GM12874 (cell line): ENCODE measurements at regions not wholly inside any gene's neighbourhood (a gene's known extent, or its start where the extent isn't known, plus 50 kb on each side); places are given as distances from the start of the nearest gene placed in this dataset.

Source experiments
- TF ChIP-seq, protein P1 (sequence below): IDR thresholded peaks from 2 replicates; pipeline ENCODE4 v1.5.1; 2011; ENCODE audit warnings: low read depth, mild to moderate bottlenecking, control low read depth, low read length, moderate library complexity; ENCODE audit not compliant: insufficient read depth

DNA sequence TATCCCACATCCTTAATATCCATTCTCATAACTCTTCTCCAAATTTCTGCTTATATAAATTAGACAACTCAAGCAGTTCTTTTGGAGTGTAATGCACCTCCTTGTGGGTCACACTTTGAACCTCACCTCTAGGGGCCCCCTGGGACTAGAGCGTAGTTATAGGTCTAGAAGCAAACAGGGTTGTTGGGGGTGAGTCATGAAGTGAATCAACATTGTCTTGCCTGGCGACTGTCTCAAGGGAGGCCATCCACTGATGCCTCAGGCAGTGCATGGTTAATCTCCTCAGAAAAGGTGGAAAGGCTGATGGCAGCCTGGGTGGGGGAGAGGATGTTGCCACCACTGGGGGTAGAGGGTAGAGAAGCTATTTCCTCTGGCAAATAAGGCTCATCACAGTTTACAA, 129.1 kb downstream of the TNFRSF21 start:
- TF ChIP-seq, protein P1, sequence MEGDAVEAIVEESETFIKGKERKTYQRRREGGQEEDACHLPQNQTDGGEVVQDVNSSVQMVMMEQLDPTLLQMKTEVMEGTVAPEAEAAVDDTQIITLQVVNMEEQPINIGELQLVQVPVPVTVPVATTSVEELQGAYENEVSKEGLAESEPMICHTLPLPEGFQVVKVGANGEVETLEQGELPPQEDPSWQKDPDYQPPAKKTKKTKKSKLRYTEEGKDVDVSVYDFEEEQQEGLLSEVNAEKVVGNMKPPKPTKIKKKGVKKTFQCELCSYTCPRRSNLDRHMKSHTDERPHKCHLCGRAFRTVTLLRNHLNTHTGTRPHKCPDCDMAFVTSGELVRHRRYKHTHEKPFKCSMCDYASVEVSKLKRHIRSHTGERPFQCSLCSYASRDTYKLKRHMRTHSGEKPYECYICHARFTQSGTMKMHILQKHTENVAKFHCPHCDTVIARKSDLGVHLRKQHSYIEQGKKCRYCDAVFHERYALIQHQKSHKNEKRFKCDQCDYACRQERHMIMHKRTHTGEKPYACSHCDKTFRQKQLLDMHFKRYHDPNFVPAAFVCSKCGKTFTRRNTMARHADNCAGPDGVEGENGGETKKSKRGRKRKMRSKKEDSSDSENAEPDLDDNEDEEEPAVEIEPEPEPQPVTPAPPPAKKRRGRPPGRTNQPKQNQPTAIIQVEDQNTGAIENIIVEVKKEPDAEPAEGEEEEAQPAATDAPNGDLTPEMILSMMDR, result no peak

DNA sequence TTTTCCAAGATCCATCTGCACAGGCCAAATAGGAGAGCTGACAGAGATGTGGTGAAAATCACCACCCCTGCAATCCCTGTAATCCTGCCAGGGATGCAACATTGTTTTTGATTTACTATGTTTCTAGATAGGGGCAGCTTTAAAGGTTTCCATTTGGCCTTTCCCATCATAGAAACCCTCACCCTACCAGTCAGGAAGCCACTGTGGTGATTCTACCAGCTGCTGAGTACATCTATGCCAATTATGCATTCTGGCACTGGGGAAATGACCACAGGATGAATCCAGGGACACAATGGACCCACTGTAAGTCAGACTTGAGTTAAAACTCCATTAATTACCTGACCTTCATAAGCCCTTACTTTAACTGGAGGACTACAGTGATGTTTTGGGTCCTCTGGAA, 130.4 kb downstream of the TNFRSF21 start:
- TF ChIP-seq, protein P1, result no peak

DNA sequence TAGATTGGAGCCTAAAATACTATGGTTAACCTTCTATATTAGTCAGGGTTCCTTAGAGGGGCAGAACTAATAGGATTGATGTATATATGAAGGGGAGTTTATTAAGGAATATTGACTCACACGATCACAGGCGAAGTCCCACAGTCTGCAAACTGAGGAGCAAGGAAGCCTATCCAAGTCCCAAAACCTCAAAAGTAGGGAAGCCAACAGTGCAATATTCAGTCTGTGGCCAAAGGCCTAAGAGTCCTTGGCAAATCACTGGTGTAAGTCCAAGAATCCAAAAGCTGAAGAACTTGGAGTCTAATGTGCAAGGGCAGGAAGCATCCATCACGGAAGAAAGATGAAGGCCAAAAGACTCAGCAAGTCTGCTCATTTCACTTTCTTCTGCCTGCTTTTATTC, 133.5 kb upstream of the ADGRF1 start:
- TF ChIP-seq, protein P1, result no peak

DNA sequence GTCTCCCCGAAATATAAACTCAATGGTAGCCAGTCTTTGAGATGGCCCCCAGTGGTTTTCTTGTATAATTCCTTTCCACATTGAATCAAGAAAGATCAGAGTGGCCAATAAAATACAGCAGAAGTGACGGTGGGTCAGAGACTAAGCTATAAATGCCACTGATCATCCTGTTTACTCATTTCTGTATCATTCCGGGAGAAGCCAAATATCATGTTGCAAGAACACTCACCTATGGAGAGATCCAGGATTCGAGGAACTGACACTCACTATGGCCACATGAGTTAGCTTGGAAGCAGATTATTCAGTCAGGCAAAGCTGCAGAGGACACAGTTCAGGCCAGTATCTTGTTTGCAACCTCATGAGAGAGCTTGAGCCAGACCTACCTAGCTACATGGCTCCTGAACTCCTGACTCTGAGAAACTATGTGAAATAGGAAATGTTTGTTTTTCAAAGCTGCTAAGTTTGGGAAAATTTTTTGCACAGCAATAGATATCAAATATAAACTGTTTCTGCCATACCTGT, 132.4 kb upstream of the ADGRF1 start:
- TF ChIP-seq, protein P1, result no peak

DNA sequence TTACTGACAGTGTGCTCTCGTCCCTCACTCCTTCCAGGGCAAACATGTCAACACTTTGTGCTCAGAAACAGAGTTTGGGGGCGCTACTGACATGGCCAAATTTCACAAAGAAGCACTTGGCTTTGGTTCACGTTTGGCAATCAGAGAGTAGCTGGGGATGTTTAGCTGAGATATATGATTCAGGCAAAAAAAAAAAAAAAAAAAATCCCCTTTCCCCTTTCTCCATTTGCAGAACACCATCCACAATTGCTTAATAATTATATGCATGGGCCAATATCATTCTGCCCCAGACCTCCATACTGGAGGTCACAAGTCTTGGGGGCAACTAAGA, 128.4 kb upstream of the ADGRF1 start:
- TF ChIP-seq, protein P1, result no peak

DNA sequence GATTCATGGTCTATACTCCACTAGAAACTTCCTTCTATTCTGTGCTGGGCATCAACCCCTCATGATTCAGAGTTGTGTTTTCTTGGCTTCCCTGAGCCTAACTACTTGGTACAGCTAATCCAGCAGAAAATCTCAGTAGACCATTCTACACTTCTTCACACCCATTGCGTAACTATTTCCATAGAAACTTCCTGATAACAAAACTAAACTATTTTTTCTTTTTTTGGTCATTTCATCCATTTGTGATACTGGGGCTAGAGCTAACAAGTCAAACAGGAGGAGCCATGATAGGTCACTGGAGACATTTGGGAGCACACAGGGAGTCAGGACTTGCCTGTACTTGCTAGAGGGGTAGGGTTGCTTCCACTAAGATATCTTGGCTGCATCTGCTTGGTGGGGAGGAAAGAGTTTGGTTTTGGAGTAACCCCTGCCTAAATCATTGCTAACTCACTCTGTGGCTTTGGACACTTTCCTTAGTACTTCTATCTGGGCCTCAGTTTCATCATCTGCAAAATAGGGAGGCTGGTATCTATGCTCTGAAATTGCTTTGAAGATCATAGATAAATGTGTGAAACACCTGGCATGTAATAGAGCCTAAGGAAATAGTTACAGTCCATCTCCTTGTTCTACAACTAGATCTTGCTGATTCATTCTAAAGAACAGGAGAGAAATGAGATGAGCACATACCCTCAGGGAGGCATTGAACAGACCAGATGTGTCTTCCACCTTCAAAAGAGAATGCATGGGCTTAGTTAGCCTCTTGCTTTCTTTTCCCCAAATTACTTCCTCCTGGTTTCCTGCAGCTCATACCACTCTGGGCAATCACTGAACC, 127.9 kb upstream of the ADGRF1 start:
- TF ChIP-seq, protein P1, result no peak

DNA sequence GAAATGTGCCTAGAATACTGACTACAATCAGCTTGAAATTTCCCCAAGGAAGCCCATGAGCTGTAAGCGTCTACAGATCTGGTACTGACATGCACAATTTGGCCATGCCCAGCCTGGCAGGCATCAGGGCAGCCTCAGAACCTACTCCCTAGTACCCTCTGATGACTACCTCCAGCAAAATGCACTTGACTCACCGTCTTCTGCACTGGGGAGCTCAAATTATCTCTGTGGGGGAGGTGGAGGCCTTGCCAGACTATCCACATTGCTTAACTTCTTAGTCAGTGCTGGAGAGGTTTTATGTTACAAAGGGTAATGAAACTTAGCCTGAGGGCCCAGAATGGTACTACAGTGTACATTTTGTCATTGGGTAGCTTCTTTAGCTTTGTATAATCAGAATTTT, 126.0 kb upstream of the ADGRF1 start:
- TF ChIP-seq, protein P1, result no peak
